PC-3 (cell line): ENCODE measurements at regions not wholly inside any gene's neighbourhood (a gene's known extent, or its start where the extent isn't known, plus 50 kb on each side); places are given as distances from the start of the nearest gene placed in this dataset.

ENCODE experiments used
- CTCF ChIP-seq: fragments of 300-600 bp; sonication (generic); conservative IDR thresholded peaks from 2 replicates; pipeline ENCODE4 v1.5.1; 2017; ENCODE audit warnings: antibody characterized with exemption, low read depth, mild to moderate bottlenecking, low read length
- EZH2 ChIP-seq: fragments of 300-600 bp; sonication (generic); IDR thresholded peaks from one replicate; pipeline ENCODE4 v1.6.1; 2017; ENCODE audit warnings: antibody characterized with exemption, mild to moderate bottlenecking, low read length; ENCODE audit not compliant: unreplicated experiment
- EZH2phosphoT487 ChIP-seq: fragments of 300-600 bp; sonication (generic); IDR thresholded peaks from 2 replicates; pipeline ENCODE4 v1.6.1; 2018; ENCODE audit warnings: mild to moderate bottlenecking, antibody characterized with exemption, low read length, borderline replicate concordance

GRCh38 chr3:144524531-144524930, 552.9 kb downstream of the DIPK2A start:
- TF ChIP-seq CTCF (no peak), EZH2 (no peak), EZH2phosphoT487 (no peak)
